Thoracic aorta (tissue), 2 donors: ENCODE measurements at regions not wholly inside any gene's neighbourhood (a gene's known extent, or its start where the extent isn't known, plus 50 kb on each side); places are given as distances from the start of the nearest gene placed in this dataset.
"Not testable (repeated sequence)": the region's sequence is repeated elsewhere in the genome, so short reads cannot be mapped to it uniquely, and the experiment has no call there.

ENCODE experiments used
- ATAC-seq: fragments of 150-250 bp; one replicate; pipeline ENCODE4 v1.8.0; 2017; ENCODE audit warnings: low read depth; ENCODE audit not compliant: insufficient number of reproducible peaks, low FRiP score
- DNase-seq: peaks from one replicate; pipeline ENCODE4 v3.0.0-alpha.2; 2020; ENCODE audit warnings: low spot score
- H3K27ac ChIP-seq, 2 donors: fragments of 200-600 bp; sonication (generic); 1 replicate in 1 of 2; 2 replicates in 1 of 2; pipeline ENCODE4 v1.5.1; 2016; ENCODE audit warnings: mild to moderate bottlenecking in 2 of 2, moderate library complexity in 2 of 2
- H3K27me3 ChIP-seq: fragments of 200-600 bp; sonication (generic); replicated peaks from 2 replicates; pipeline ENCODE4 v1.6.0; 2016; ENCODE audit warnings: mild to moderate bottlenecking; ENCODE audit not compliant: insufficient read depth
- H3K36me3 ChIP-seq: fragments of 200-600 bp; sonication (generic); one replicate; pipeline ENCODE4 v1.5.1; 2016
- H3K4me1 ChIP-seq, 2 donors: fragments of 200-600 bp; sonication (generic); 1 replicate in 1 of 2; 2 replicates in 1 of 2; pipeline versions ENCODE4 v1.5.1 to v1.6.0; 2016; ENCODE audit warnings: low read depth in 2 of 2, mild to moderate bottlenecking in 1 of 2; ENCODE audit not compliant: control insufficient read depth in 1 of 2
- H3K4me3 ChIP-seq: fragments of 200-600 bp; sonication (generic); 2 replicates; pipeline ENCODE4 v1.5.1; 2016; ENCODE audit warnings: mild to moderate bottlenecking
- H3K9me3 ChIP-seq: fragments of 200-600 bp; sonication (generic); 2 replicates; pipeline ENCODE4 v1.5.1; 2016
- CTCF ChIP-seq: fragments of 200-600 bp; sonication (generic); IDR thresholded peaks from one replicate; pipeline ENCODE4 v1.5.1; 2019; ENCODE audit warnings: antibody characterized with exemption

- no peak for DNase-seq
- Histone ChIP-seq H3K4me3 (no peak overlapping the region), H3K4me1 (no peaks in the 10 kb centered on the region), H3K9me3 (no peaks in the 10 kb centered on the region), H3K27ac (no peak overlapping the region), H3K27me3 (no peaks in the 10 kb centered on the region), H3K36me3 (no peaks in the 10 kb centered on the region)
- TF ChIP-seq CTCF = no peak
- no peak for ATAC-seq
Measured at GRCh38 chrX:88101968-88102367, 584.4 kb downstream of the KLHL4 start.

DNA sequence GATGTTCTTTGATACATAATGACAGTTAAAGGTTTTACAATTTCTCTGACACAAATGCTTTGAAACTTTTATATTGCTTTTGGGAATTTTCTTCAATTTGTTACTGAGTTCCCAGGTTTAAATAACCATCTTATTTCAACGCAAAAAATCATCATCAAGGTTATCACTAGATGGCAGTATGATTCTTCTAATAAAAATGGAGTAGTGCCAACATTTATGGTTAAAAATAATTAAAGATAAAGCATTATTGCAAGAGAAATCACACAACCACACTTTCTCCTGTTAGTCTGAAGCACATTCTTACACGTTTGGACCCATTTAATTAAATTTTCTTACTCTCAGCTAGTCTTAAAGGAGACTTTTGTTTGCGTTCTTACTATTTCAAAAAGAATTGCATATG lies 611.3 kb upstream of the CPXCR1 start:
- Histone ChIP-seq H3K9me3 (no peaks in the 10 kb centered on the region), H3K4me3 (no peak overlapping the region), H3K27me3 (no peaks in the 10 kb centered on the region), H3K4me1 (no peaks in the 10 kb centered on the region), H3K36me3 (no peaks in the 10 kb centered on the region), H3K27ac (no peak overlapping the region)
- no peak for ATAC-seq
- TF ChIP-seq CTCF = no peak
- DNase-seq = no peak

DNA sequence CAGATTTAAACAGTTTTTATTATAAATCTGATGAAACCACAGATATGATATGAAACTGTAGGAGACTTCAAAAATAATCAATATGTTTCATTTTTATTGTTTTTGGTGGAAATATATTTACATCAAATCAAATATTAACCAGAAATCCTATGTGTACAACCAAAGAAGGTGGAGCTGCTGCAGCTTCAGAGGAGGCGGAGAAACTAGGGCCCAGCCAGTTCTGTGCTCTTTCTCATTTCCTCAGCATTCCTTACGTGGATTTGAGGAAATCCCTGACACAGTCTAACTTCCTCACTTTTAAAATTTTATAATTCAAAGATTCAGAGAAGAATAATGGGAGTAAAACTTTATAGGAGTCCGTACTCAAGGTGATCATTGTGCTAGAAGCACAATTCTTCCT lies 610.7 kb upstream of the CPXCR1 start:
- TF ChIP-seq CTCF = no peak
- no peak for ATAC-seq
- Histone ChIP-seq H3K4me1 (no peaks in the 10 kb centered on the region), H3K27me3 (no peaks in the 10 kb centered on the region), H3K36me3 (no peaks in the 10 kb centered on the region), H3K4me3 (no peak overlapping the region), H3K9me3 (no peaks in the 10 kb centered on the region), H3K27ac (no peak overlapping the region)
- no peak for DNase-seq

DNA sequence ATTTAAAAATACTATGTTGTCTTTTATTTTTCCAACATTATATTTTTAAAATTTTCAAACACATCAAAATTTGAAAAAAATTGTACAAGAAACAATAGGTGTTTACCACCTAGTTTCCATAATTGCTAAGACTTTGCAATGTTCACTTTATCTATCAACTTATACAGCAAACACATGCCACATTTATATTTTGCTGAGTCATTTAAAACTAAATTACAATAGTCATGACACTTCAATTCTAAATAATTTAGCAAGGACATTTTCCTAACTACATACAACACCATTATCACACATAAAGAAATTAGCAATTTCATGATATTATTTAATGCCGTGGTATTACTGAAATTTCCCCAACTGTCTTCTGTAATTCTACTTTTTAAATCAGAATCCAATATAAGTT lies 600.4 kb upstream of the CPXCR1 start:
- Histone ChIP-seq H3K4me3 (no peak overlapping the region), H3K36me3 (no peaks in the 10 kb centered on the region), H3K9me3 (no peaks in the 10 kb centered on the region), H3K27me3 (no peaks in the 10 kb centered on the region), H3K27ac (no peak overlapping the region), H3K4me1 (no peaks in the 10 kb centered on the region)
- no peak for TF ChIP-seq CTCF
- DNase-seq (no peak), ATAC-seq (no peak)

GRCh38 chrX:88170553-88170952 lies 576.5 kb upstream of the CPXCR1 start:
- H3K36me3 ChIP-seq = no peaks in the 10 kb centered on the region
- H3K27ac ChIP-seq = no peak overlapping the region
- H3K9me3 ChIP-seq = no peaks in the 10 kb centered on the region
- DNase-seq (no peak), ATAC-seq (no peak)
- no peak overlapping the region for H3K4me3 ChIP-seq
- no peak for TF ChIP-seq CTCF
- no peaks in the 10 kb centered on the region for H3K4me1 ChIP-seq
- H3K27me3 ChIP-seq = no peaks in the 10 kb centered on the region

DNA sequence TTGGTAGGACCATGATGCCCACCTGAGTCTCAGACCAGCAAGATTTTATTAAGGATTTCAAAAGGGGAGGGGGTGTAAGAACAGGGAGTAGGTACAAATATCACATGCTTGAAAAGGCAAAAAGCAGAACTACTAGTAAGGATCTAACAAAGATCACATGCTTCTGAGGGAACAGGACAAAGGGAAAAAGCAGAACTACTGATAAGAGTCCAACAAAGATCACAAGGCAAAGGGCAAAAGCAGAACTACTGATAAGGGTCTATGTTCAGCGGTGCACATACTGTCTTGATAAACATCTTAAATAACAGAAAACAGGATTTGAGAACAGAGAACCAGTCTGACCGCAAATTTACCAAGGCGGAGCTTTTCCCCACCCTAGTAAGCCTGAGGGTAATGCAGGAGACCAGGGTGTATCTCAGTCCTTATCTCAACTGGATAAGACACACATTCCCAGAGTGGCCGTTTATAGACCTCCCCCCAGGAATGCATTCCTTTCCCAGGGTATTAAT lies 573.0 kb upstream of the CPXCR1 start:
- H3K4me3 ChIP-seq, ATAC-seq, DNase-seq: not testable (repeated sequence)

More for the DNA sequence above, 573.0 kb upstream of the CPXCR1 start:
- not testable (repeated sequence) for H3K27ac ChIP-seq, H3K4me1 ChIP-seq, H3K27me3 ChIP-seq, H3K36me3 ChIP-seq, H3K9me3 ChIP-seq
